K562 (cell line): ENCODE measurements at regions not wholly inside any gene's neighbourhood (a gene's known extent, or its start where the extent isn't known, plus 50 kb on each side); places are given as distances from the start of the nearest gene placed in this dataset.

Source experiments
- ATAC-seq: fragments of 200-7000 bp; cut with Tn5 transposase; 3 replicates; pipeline ENCODE4 v1.9.1; 2020; ENCODE audit warnings: moderate library complexity
- BruUV-seq: library from RNA; stranded (reverse); fragments of 400-500 nt; replicated peaks from 2 replicates; lab custom pipeline; 2021; lab: Mats Ljungman, UMichigan
- CTCF ChIA-PET: fragments of 300-600 bp; formaldehyde crosslinking; extraction: SDS; loops from one replicate; lab custom pipeline; 2021; ENCODE audit warnings: low intra/inter-chr PET ratio; lab: Yijun Ruan, JAX
- POLR2A ChIA-PET: fragments of 300-600, 350-650 bp; sonication (Branson Sonifier 250); formaldehyde crosslinking; extraction: SDS; loops from one replicate; lab custom pipeline; 2021; ENCODE audit warnings: antibody characterized with exemption, inconsistent platforms; lab: Yijun Ruan, JAX
- DNase-seq, 4 experiments: peaks; one replicate each; pipeline versions ENCODE4 v3.0.0 to v3.0.0-alpha.2; 2011 to 2018; ENCODE audit warnings: low spot score in 3 of 4, mixed read lengths in 3 of 4; ENCODE audit errors: extremely low read depth in 1 of 4
- FAIRE-seq: peaks from 2 replicates; lab custom pipeline; 2011; peaks lifted over from hg19 to GRCh38; lab: Jason Lieb, UNC
- H2AFZ ChIP-seq: 2 replicates; pipeline ENCODE4 v1.6.0; 2011; ENCODE audit warnings: low read depth, low read length, control low read depth, inconsistent platforms
- H3K27ac ChIP-seq: fragments of 200-600 bp; 3 replicates; pipeline ENCODE4 v1.8.0; 2011; ENCODE audit warnings: low read depth, mild to moderate bottlenecking, control low read depth, inconsistent platforms, low read length, moderate library complexity, mixed read lengths; ENCODE audit errors: extremely low read depth
- H3K27me3 ChIP-seq, 2 experiments: fragments of 300-600 bp in 1 of 2; 2 replicates in 1 of 2; 3 replicates in 1 of 2; pipeline versions ENCODE4 v1.6.0 to v1.8.0; 2011; ENCODE audit warnings: inconsistent platforms in 2 of 2, low read length in 2 of 2, mild to moderate bottlenecking in 1 of 2, mixed read lengths in 1 of 2, moderate library complexity in 1 of 2; ENCODE audit not compliant: control insufficient read depth in 2 of 2, insufficient read depth in 2 of 2
- H3K36me3 ChIP-seq: fragments of 300-600 bp; 3 replicates; pipeline ENCODE4 v1.8.0; 2011; ENCODE audit warnings: mild to moderate bottlenecking, low read length, inconsistent platforms; ENCODE audit not compliant: control insufficient read depth, insufficient read depth
- H3K4me1 ChIP-seq, 2 experiments: fragments of 200-600 bp in 1 of 2; replicated peaks in 1 of 2; 2 replicates in 1 of 2; 3 replicates in 1 of 2; pipeline versions ENCODE4 v1.5.1 to v1.8.0; 2011; ENCODE audit warnings: inconsistent platforms in 2 of 2, low read length in 2 of 2, mild to moderate bottlenecking in 1 of 2, mixed read lengths in 1 of 2, moderate library complexity in 1 of 2; ENCODE audit not compliant: control insufficient read depth in 2 of 2, insufficient read depth in 2 of 2
- H3K4me2 ChIP-seq: 2 replicates; pipeline ENCODE4 v1.6.1; 2011; ENCODE audit warnings: low read length, control low read depth, inconsistent platforms, mixed read lengths; ENCODE audit not compliant: insufficient read depth
- H3K4me3 ChIP-seq: fragments of 200-600 bp; sonication (generic), shearing (Covaris generic); 2 replicates; pipeline ENCODE4 v1.5.1; 2016; ENCODE audit warnings: control low read depth, inconsistent platforms
- H3K79me2 ChIP-seq: fragments of 200-600 bp; 3 replicates; pipeline ENCODE4 v1.8.0; 2011; ENCODE audit warnings: low read length, inconsistent platforms; ENCODE audit not compliant: control insufficient read depth, insufficient read depth
- H3K9ac ChIP-seq, 2 experiments: 2 replicates each; pipeline versions ENCODE4 v1.6.0 to v1.6.1; 2011; ENCODE audit warnings: low read depth in 2 of 2, low read length in 2 of 2, control low read depth in 1 of 2, inconsistent platforms in 1 of 2, mild to moderate bottlenecking in 1 of 2, mixed read lengths in 1 of 2; ENCODE audit not compliant: insufficient read depth in 1 of 2
- H3K9me1 ChIP-seq: one replicate; pipeline ENCODE4 v1.6.0; 2011; ENCODE audit warnings: inconsistent platforms, mild to moderate bottlenecking, low read length, moderate library complexity; ENCODE audit not compliant: control insufficient read depth, insufficient read depth
- H3K9me3 ChIP-seq: replicated peaks from 2 replicates; pipeline ENCODE4 v1.5.1; 2011; ENCODE audit warnings: low read depth, low read length, inconsistent platforms; ENCODE audit not compliant: control insufficient read depth, insufficient read depth
- H4K20me1 ChIP-seq: replicated peaks from 2 replicates; pipeline ENCODE4 v1.6.1; 2011; ENCODE audit warnings: low read length, inconsistent platforms, mixed read lengths; ENCODE audit not compliant: control insufficient read depth, insufficient read depth
- CCAR2 ChIP-seq: fragments of 200-400 bp; formaldehyde crosslinking; IDR thresholded peaks from 2 replicates; pipeline ENCODE4 v1.6.1; 2017; ENCODE audit warnings: mild to moderate bottlenecking, low read depth, low read length
- CHD4 ChIP-seq: fragments of 200-600 bp; sonication (generic); IDR thresholded peaks from 3 replicates; pipeline ENCODE4 v1.6.1; 2012; ENCODE audit warnings: low read depth, mild to moderate bottlenecking, mixed read lengths, low read length, inconsistent platforms; ENCODE audit not compliant: insufficient read depth, insufficient replicate concordance, poor library complexity, severe bottlenecking
- SLC30A9 ChIP-seq: fragments of 250-450 bp; sonication (Bioruptor Pico); IDR thresholded peaks from 2 replicates; pipeline ENCODE4 v1.8.0; 2022; ENCODE audit warnings: mild to moderate bottlenecking, moderate library complexity
- ZNF133 ChIP-seq: fragments of 250-450 bp; sonication (Bioruptor Pico); IDR thresholded peaks from 2 replicates; pipeline ENCODE4 v1.4.0; 2020; ENCODE audit warnings: mild to moderate bottlenecking
- ZNF830 ChIP-seq: fragments of 250-450 bp; sonication (Bioruptor Pico); IDR thresholded peaks from 2 replicates; pipeline ENCODE4 v1.5.0; 2021; ENCODE audit warnings: mild to moderate bottlenecking
- WGBS: fragments of 100-300 bp; shearing (Covaris generic); methylation state at CpG from one replicate; pipeline ENCODE4 v1.1.6; 2016; ENCODE audit warnings: low coverage, mixed read lengths; ENCODE audit not compliant: insufficient coverage; ENCODE audit errors: missing lambda C conversion rate; 5-methylcytosine and 5-hydroxymethylcytosine counted together
- in situ Hi-C: fragments of 300-500 bp; cut with MboI; formaldehyde crosslinking; loops from 4 replicates; pipeline ENCODE4 v1.15.0; 2018; ENCODE audit warnings: inconsistent platforms, mixed read lengths
- intact Hi-C: fragments of 100-400 bp; cut with micrococcal nuclease; formaldehyde crosslinking; loops from 2 replicates; pipeline ENCODE4 v1.14.2; 2022
- TF ChIP-seq, protein P1 (sequence below): fragments of 250-450 bp; sonication (Bioruptor Pico); IDR thresholded peaks from 2 replicates; pipeline ENCODE4 v1.4.0; 2020; ENCODE audit warnings: mild to moderate bottlenecking, moderate library complexity, borderline replicate concordance
- TF ChIP-seq, protein P2 (sequence below), 2 experiments: fragments of 450-650 bp in 1 of 2; IDR thresholded peaks; 2 replicates each; pipeline ENCODE4 v1.6.1; 2011 to 2017; ENCODE audit warnings: low read depth in 2 of 2, antibody characterized with exemption in 1 of 2, borderline replicate concordance in 1 of 2, low read length in 1 of 2, mild to moderate bottlenecking in 1 of 2, mixed read lengths in 1 of 2; ENCODE audit not compliant: control insufficient read depth in 1 of 2

DNA sequence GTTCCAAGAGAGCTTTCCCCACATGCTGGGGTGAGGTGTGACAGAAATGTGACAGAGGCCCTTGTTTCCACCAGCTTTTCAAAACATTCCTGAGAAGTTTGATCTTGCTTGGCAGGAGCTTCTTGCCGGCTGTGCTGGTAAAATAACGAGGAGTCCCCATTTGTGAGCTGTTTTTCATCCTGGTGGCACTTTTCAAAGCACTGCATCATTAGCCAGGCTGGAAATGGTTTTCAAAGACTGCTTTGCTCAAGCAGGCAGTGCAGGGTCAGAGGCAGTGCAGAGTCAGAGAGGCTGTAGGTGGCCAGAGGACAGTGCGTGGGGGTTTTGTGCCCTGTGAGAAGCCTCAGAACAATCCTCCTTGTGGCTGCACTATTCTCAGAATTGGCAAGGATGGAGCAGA lies 75.8 kb upstream of the KCNA3 start:
- 0% methylated on average over 3 of the region's 3 CpGs for WGBS
- no peak overlapping the region for H3K9ac ChIP-seq
- H3K27me3 ChIP-seq: peaks cover 4 to 23% of the 10 kb centered on the region in 2 experiments; a peak in 3 of 5 replicates
- in situ Hi-C loops: no loop called here
- TF ChIP-seq SLC30A9 (no peak), CCAR2 (no peak), ZNF830 (no peak), CHD4 (no peak), ZNF133 (CRISPR knock-in tag) (no peak)
- TF ChIP-seq, protein P1, sequence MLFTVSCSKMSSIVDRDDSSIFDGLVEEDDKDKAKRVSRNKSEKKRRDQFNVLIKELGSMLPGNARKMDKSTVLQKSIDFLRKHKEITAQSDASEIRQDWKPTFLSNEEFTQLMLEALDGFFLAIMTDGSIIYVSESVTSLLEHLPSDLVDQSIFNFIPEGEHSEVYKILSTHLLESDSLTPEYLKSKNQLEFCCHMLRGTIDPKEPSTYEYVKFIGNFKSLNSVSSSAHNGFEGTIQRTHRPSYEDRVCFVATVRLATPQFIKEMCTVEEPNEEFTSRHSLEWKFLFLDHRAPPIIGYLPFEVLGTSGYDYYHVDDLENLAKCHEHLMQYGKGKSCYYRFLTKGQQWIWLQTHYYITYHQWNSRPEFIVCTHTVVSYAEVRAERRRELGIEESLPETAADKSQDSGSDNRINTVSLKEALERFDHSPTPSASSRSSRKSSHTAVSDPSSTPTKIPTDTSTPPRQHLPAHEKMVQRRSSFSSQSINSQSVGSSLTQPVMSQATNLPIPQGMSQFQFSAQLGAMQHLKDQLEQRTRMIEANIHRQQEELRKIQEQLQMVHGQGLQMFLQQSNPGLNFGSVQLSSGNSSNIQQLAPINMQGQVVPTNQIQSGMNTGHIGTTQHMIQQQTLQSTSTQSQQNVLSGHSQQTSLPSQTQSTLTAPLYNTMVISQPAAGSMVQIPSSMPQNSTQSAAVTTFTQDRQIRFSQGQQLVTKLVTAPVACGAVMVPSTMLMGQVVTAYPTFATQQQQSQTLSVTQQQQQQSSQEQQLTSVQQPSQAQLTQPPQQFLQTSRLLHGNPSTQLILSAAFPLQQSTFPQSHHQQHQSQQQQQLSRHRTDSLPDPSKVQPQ (CRISPR knock-in tag): no peak
- TF ChIP-seq, protein P2, sequence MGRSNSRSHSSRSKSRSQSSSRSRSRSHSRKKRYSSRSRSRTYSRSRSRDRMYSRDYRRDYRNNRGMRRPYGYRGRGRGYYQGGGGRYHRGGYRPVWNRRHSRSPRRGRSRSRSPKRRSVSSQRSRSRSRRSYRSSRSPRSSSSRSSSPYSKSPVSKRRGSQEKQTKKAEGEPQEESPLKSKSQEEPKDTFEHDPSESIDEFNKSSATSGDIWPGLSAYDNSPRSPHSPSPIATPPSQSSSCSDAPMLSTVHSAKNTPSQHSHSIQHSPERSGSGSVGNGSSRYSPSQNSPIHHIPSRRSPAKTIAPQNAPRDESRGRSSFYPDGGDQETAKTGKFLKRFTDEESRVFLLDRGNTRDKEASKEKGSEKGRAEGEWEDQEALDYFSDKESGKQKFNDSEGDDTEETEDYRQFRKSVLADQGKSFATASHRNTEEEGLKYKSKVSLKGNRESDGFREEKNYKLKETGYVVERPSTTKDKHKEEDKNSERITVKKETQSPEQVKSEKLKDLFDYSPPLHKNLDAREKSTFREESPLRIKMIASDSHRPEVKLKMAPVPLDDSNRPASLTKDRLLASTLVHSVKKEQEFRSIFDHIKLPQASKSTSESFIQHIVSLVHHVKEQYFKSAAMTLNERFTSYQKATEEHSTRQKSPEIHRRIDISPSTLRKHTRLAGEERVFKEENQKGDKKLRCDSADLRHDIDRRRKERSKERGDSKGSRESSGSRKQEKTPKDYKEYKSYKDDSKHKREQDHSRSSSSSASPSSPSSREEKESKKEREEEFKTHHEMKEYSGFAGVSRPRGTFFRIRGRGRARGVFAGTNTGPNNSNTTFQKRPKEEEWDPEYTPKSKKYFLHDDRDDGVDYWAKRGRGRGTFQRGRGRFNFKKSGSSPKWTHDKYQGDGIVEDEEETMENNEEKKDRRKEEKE (IDR thresholded peaks at IDR 0.05; ENCODE audit: borderline replicate concordance in 1 of 2, control insufficient read depth in 1 of 2, low read depth in 2 of 2, low read length in 1 of 2): no peak
- TF ChIP-seq, all 486 proteins: peak for 0
- H3K4me1 ChIP-seq: no peaks in the 10 kb centered on the region
- H3K79me2 ChIP-seq: no peaks in the 10 kb centered on the region
- no peak overlapping the region for H2AFZ ChIP-seq
- H3K4me2 ChIP-seq: no peak overlapping the region
- DNase-seq (no peak), FAIRE-seq (no peak), ATAC-seq (no peak)
- CTCF ChIA-PET: no interaction called here
- H3K27ac ChIP-seq: no peak overlapping the region
- no peak overlapping the region for H3K4me3 ChIP-seq
- no TSS peak for BruUV-seq
- no peaks in the 10 kb centered on the region for H3K36me3 ChIP-seq
- no peaks in the 10 kb centered on the region for H3K9me3 ChIP-seq
- no peaks in the 10 kb centered on the region for H3K9me1 ChIP-seq
- intact Hi-C loops: no loop called here
- POLR2A ChIA-PET: no interaction called here
- no peaks in the 10 kb centered on the region for H4K20me1 ChIP-seq
